SK-N-SH treated with all-trans-retinoic acid at 6 μM for 48 hours (cell line): ENCODE measurements at regions not wholly inside any gene's neighbourhood (a gene's known extent, or its start where the extent isn't known, plus 50 kb on each side); places are given as distances from the start of the nearest gene placed in this dataset.

ENCODE experiments used
- ZC3H10 ChIP-seq: fragments of 250-450 bp; sonication (Bioruptor Pico); IDR thresholded peaks from 2 replicates; pipeline ENCODE4 v1.5.1; 2021; ENCODE audit warnings: mild to moderate bottlenecking, moderate library complexity
- TF ChIP-seq, protein P1 (sequence below): fragments of 250-450 bp; sonication (Bioruptor Pico); IDR thresholded peaks from 2 replicates; pipeline ENCODE4 v1.5.1; 2021; ENCODE audit warnings: mild to moderate bottlenecking, moderate library complexity

DNA sequence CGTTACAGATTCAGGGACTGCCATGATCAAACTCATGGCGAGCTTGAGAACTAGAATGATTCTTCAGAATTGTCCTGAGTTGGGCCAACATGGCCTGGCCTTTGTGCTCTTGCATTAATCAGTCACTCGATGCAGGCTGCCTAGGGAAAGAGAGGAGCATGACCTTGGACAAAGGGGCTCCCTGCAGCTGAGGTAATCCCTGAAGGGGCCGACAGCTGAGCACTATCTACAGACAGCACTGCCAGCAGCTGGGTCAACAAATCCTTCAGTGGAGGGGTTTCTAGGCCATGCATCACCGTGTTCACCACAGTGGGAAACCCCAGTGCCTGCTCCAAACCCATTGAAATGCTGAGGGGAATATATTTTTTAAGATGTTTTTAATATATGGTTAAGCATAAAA, 159.5 kb upstream of the POU2AF2 start:
- TF ChIP-seq, protein P1, sequence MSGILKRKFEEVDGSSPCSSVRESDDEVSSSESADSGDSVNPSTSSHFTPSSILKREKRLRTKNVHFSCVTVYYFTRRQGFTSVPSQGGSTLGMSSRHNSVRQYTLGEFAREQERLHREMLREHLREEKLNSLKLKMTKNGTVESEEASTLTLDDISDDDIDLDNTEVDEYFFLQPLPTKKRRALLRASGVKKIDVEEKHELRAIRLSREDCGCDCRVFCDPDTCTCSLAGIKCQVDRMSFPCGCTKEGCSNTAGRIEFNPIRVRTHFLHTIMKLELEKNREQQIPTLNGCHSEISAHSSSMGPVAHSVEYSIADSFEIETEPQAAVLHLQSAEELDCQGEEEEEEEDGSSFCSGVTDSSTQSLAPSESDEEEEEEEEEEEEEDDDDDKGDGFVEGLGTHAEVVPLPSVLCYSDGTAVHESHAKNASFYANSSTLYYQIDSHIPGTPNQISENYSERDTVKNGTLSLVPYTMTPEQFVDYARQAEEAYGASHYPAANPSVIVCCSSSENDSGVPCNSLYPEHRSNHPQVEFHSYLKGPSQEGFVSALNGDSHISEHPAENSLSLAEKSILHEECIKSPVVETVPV (CRISPR knock-in tag) = no peak
- TF ChIP-seq ZC3H10 (CRISPR knock-in tag) = no peak
